ENCODE measurements at regions not wholly inside any gene's neighbourhood (a gene's known extent, or its start where the extent isn't known, plus 50 kb on each side); places are given as distances from the start of the nearest gene placed in this dataset.
"Not testable (repeated sequence)": the region's sequence is repeated elsewhere in the genome, so short reads cannot be mapped to it uniquely, and the experiment has no call there.

DNA sequence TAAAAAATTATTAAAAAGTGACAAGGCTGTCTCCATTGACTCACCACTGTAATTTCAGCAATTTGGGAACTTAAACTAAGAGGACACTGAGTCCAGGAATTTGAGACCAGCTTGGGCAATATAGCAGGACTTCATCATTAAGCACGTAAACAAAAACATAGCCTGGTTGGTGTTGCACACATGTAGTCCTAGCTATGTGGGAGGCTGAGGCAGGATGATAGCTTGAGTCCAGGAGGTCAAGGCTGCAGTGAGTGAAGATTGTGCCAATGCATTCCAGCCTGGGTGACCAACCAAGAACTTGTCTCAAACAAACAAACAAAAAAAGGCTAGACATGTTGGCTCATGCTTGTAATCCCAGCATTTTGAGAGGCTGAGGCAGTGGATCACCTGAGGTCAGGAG is 439.4 kb upstream of the TSPY4 start:
- ChIA-PET POLR2A (no interaction called here), CTCF (no interaction called here)
- no peak overlapping the region for H3K27ac ChIP-seq (ENCODE audit: low read length in 2 of 2)
- WGBS (ENCODE audit: insufficient coverage), result no CpG with 5 or more reads among the region's 1 CpG
- H3K4me1 ChIP-seq (ENCODE audit: control insufficient read depth in 2 of 2, insufficient read depth in 2 of 2, low read length in 2 of 2), result no peaks in the 10 kb centered on the region
- Mint-ChIP-seq H3K27me3 (no peaks in the 10 kb centered on the region), H3K9me3 (ENCODE audit: insufficient read depth) (no peaks in the 10 kb centered on the region), H3K27ac (no peak overlapping the region), H3K4me3 (no peak overlapping the region), H3K4me1 (no peaks in the 10 kb centered on the region)
- no peak overlapping the region for H3K9ac ChIP-seq (ENCODE audit: low read length)
- no peak overlapping the region for H2AFZ ChIP-seq (ENCODE audit: insufficient read depth, low read depth, low read length, poor library complexity, severe bottlenecking)
- H3K36me3 ChIP-seq (replicated peaks in 1 of 2; ENCODE audit: control extremely low read depth in 1 of 2, control insufficient read depth in 1 of 2, extremely low read depth in 1 of 2, insufficient read depth in 2 of 2, low read length in 1 of 2), result no peaks in the 10 kb centered on the region
- ATAC-seq (ENCODE audit: low read depth) (no peak), DNase-seq (no peak)
- no peaks in the 10 kb centered on the region for H3K9me3 ChIP-seq (ENCODE audit: control extremely low read depth in 1 of 3, control insufficient read depth in 2 of 3, insufficient read depth in 1 of 3, low read length in 2 of 3)
- intact Hi-C loops (cut with micrococcal nuclease), result no loop called here
- TF ChIP-seq CTCF (IDR thresholded peaks at IDR 0.05) (no peak), EZH2 (IDR thresholded peaks at IDR 0.05; ENCODE audit: borderline replicate concordance, insufficient read depth, low read depth, low read length, poor library complexity, severe bottlenecking) (no peak)
- H3K27me3 ChIP-seq (replicated peaks in 1 of 4; ENCODE audit: control extremely low read depth in 1 of 4, control insufficient read depth in 3 of 4, insufficient read depth in 4 of 4, low read length in 3 of 4), result no peaks in the 10 kb centered on the region
- no peak overlapping the region for H3K4me3 ChIP-seq (ENCODE audit: control extremely low read depth in 1 of 5, extremely low read depth in 1 of 5, insufficient read depth in 1 of 5, low read depth in 2 of 5, low read length in 4 of 5)
- H3K79me2 ChIP-seq (ENCODE audit: control insufficient read depth, insufficient read depth, low read length), result no peaks in the 10 kb centered on the region
- no peaks in the 10 kb centered on the region for H4K20me1 ChIP-seq (ENCODE audit: control insufficient read depth, insufficient read depth, low read length, poor library complexity, severe bottlenecking)
- H3K4me2 ChIP-seq (replicated peaks; ENCODE audit: low read depth, low read length, poor library complexity, severe bottlenecking), result no peak overlapping the region

DNA sequence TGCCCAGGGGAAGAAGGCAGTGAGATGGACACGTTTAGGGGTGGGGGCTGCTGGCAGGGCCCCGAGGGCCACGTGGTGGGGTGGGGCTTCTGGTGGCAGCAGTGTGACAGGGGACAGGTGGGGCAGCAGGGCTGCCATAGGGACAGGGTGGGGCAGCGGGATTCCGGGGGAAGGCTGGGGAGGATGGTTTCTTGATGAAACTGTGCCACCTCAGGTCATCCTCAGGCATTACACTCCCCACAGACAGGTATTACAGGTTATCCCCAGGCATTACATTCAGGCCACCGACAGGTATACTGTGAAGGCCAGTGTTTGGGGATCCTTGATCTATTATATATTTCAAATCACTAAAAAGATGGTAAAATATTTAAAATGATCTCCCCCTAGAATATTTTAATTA is 432.1 kb upstream of the TSPY4 start:
- Histone ChIP-seq H3K79me2 (ENCODE audit: control insufficient read depth, insufficient read depth, low read length) (no peaks in the 10 kb centered on the region), H3K27ac (ENCODE audit: low read length in 2 of 2) (no peak overlapping the region), H4K20me1 (ENCODE audit: control insufficient read depth, insufficient read depth, low read length, poor library complexity, severe bottlenecking) (no peaks in the 10 kb centered on the region), H3K9ac (ENCODE audit: low read length) (no peak overlapping the region), H3K4me3 (ENCODE audit: control extremely low read depth in 1 of 5, extremely low read depth in 1 of 5, insufficient read depth in 1 of 5, low read depth in 2 of 5, low read length in 4 of 5) (no peak overlapping the region), H3K27me3 (replicated peaks in 1 of 4; ENCODE audit: control extremely low read depth in 1 of 4, control insufficient read depth in 3 of 4, insufficient read depth in 4 of 4, low read length in 3 of 4) (no peaks in the 10 kb centered on the region), H2AFZ (ENCODE audit: insufficient read depth, low read depth, low read length, poor library complexity, severe bottlenecking) (no peak overlapping the region), H3K36me3 (replicated peaks in 1 of 2; ENCODE audit: control extremely low read depth in 1 of 2, control insufficient read depth in 1 of 2, extremely low read depth in 1 of 2, insufficient read depth in 2 of 2, low read length in 1 of 2) (no peaks in the 10 kb centered on the region), H3K4me1 (ENCODE audit: control insufficient read depth in 2 of 2, insufficient read depth in 2 of 2, low read length in 2 of 2) (no peaks in the 10 kb centered on the region), H3K9me3 (ENCODE audit: control extremely low read depth in 1 of 3, control insufficient read depth in 2 of 3, insufficient read depth in 1 of 3, low read length in 2 of 3) (no peaks in the 10 kb centered on the region), H3K4me2 (replicated peaks; ENCODE audit: low read depth, low read length, poor library complexity, severe bottlenecking) (no peak overlapping the region)
- ATAC-seq (ENCODE audit: low read depth) (no peak), DNase-seq (no peak)
- CTCF ChIA-PET, result no interaction called here
- no CpG with 5 or more reads among the region's 6 CpGs for WGBS (ENCODE audit: insufficient coverage)
- intact Hi-C loops (cut with micrococcal nuclease), result no loop called here
- no peak overlapping the region for H3K4me3 Mint-ChIP-seq
- H3K27me3 Mint-ChIP-seq, result no peaks in the 10 kb centered on the region
- no peak overlapping the region for H3K27ac Mint-ChIP-seq
- TF ChIP-seq CTCF (IDR thresholded peaks at IDR 0.05) (no peak), EZH2 (IDR thresholded peaks at IDR 0.05; ENCODE audit: borderline replicate concordance, insufficient read depth, low read depth, low read length, poor library complexity, severe bottlenecking) (no peak)
- POLR2A ChIA-PET, result no interaction called here
- H3K9me3 Mint-ChIP-seq (ENCODE audit: insufficient read depth), result no peaks in the 10 kb centered on the region
- no peaks in the 10 kb centered on the region for H3K4me1 Mint-ChIP-seq

DNA sequence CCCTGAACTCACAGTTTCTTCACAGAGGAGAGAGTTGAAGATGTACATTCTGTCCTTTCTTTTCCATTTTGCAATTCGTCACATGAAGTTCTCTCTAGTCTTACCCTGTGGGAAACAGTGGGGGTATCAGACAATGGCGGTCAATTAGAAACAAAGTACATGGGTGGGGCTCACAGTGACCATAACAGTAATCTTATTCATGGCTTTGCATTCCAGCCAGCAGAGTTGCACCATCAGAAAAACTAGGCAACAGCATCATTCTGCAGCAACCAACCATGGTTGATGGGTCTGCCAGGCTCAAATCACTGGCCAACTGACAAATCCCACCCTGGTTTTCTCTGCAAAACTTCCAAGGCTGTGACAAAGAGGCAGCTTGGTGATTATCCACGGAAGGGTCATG is 414.7 kb upstream of the TSPY4 start:
- POLR2A ChIA-PET; H3K36me3 ChIP-seq (replicated peaks in 1 of 2; ENCODE audit: control extremely low read depth in 1 of 2, control insufficient read depth in 1 of 2, extremely low read depth in 1 of 2, insufficient read depth in 2 of 2, low read length in 1 of 2); H3K4me3 ChIP-seq (ENCODE audit: control extremely low read depth in 1 of 5, extremely low read depth in 1 of 5, insufficient read depth in 1 of 5, low read depth in 2 of 5, low read length in 4 of 5); intact Hi-C loops (cut with micrococcal nuclease); H3K4me1 ChIP-seq (ENCODE audit: control insufficient read depth in 2 of 2, insufficient read depth in 2 of 2, low read length in 2 of 2); H4K20me1 ChIP-seq (ENCODE audit: control insufficient read depth, insufficient read depth, low read length, poor library complexity, severe bottlenecking); H3K4me2 ChIP-seq (replicated peaks; ENCODE audit: low read depth, low read length, poor library complexity, severe bottlenecking); H3K27me3 Mint-ChIP-seq; H3K27ac ChIP-seq (ENCODE audit: low read length in 2 of 2); H3K9me3 Mint-ChIP-seq (ENCODE audit: insufficient read depth); H2AFZ ChIP-seq (ENCODE audit: insufficient read depth, low read depth, low read length, poor library complexity, severe bottlenecking); H3K27me3 ChIP-seq (replicated peaks in 1 of 4; ENCODE audit: control extremely low read depth in 1 of 4, control insufficient read depth in 3 of 4, insufficient read depth in 4 of 4, low read length in 3 of 4); H3K27ac Mint-ChIP-seq; H3K9ac ChIP-seq (ENCODE audit: low read length); H3K4me3 Mint-ChIP-seq; CTCF ChIA-PET; ATAC-seq (ENCODE audit: low read depth); H3K4me1 Mint-ChIP-seq; H3K9me3 ChIP-seq (ENCODE audit: control extremely low read depth in 1 of 3, control insufficient read depth in 2 of 3, insufficient read depth in 1 of 3, low read length in 2 of 3); H3K79me2 ChIP-seq (ENCODE audit: control insufficient read depth, insufficient read depth, low read length); DNase-seq: not testable (repeated sequence)
- no CpG with 5 or more reads among the region's 3 CpGs for WGBS (ENCODE audit: insufficient coverage)
